Tibial nerve (tissue), 4 donors: ENCODE measurements at regions not wholly inside any gene's neighbourhood (a gene's known extent, or its start where the extent isn't known, plus 50 kb on each side); places are given as distances from the start of the nearest gene placed in this dataset.

ENCODE experiments used
- CTCF ChIP-seq, 5 experiments: fragments of 200-600 bp in 3 of 5; fragments of 450-650 bp in 2 of 5; sonication (generic) in 3 of 5; IDR thresholded peaks; one replicate each; pipeline ENCODE4 v1.5.1; 2016 to 2019; ENCODE audit warnings: antibody characterized with exemption in 5 of 5, mild to moderate bottlenecking in 3 of 5, moderate library complexity in 2 of 5
- EP300 ChIP-seq, 2 donors: sonication (generic); formaldehyde crosslinking; IDR thresholded peaks; one replicate each; pipeline ENCODE4 v1.6.1; 2017; ENCODE audit warnings: antibody characterized with exemption in 2 of 2, mild to moderate bottlenecking in 1 of 2
- POLR2A ChIP-seq, 2 donors: fragments of 450-650 bp; IDR thresholded peaks; one replicate each; pipeline ENCODE4 v1.6.1; 2017; ENCODE audit warnings: antibody characterized with exemption in 2 of 2, mild to moderate bottlenecking in 2 of 2, moderate library complexity in 2 of 2

- TF ChIP-seq CTCF (IDR thresholded peaks at IDR 0.05), result no peak
- no peak for TF ChIP-seq POLR2A (IDR thresholded peaks at IDR 0.05)
- TF ChIP-seq EP300 (IDR thresholded peaks at IDR 0.05), result no peak
Observed at GRCh38 chr3:94378322-94378721, 315.5 kb downstream of the NSUN3 start.
